ENCODE measurements at regions not wholly inside any gene's neighbourhood (a gene's known extent, or its start where the extent isn't known, plus 50 kb on each side); places are given as distances from the start of the nearest gene placed in this dataset.

DNA sequence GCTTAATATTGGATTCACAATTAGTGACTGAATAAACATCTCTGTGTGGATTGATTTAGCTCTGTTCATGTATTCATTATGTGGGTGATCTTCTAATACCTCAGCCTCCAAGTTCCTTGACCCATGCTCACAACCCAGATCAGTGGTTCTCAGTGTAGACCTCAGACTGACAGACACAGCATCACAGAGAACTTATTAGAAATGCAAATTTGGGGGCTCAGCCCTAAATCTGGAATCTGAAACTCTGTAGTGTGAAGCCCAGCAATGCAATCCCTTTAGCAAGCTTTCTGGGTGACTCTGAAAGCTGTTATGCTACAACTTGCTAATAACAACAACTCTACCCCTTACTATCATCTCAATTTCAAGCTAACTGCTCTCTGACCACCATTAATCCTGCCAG lies 273.1 kb upstream of the FANCL start:
- no peaks in the 10 kb centered on the region for H3K79me2 ChIP-seq (ENCODE audit: insufficient read depth, low read length)
- H3K27ac ChIP-seq (ENCODE audit: low read length) = no peak overlapping the region
- H2AFZ ChIP-seq (ENCODE audit: low read depth, low read length) = no peak overlapping the region
- no peaks in the 10 kb centered on the region for H4K20me1 ChIP-seq (ENCODE audit: insufficient read depth, low read length)
- no peak overlapping the region for H3K4me3 ChIP-seq (ENCODE audit: low read depth in 1 of 2, low read length in 2 of 2)
- peaks cover 16% of the 10 kb centered on the region for H3K4me1 ChIP-seq (ENCODE audit: insufficient read depth, low read length)
- no peaks in the 10 kb centered on the region for H3K9me3 ChIP-seq (ENCODE audit: insufficient read depth, low read length, severe bottlenecking)
- no peak overlapping the region for H3K4me2 ChIP-seq (ENCODE audit: insufficient read depth, low read length)
- TF ChIP-seq, protein P1, sequence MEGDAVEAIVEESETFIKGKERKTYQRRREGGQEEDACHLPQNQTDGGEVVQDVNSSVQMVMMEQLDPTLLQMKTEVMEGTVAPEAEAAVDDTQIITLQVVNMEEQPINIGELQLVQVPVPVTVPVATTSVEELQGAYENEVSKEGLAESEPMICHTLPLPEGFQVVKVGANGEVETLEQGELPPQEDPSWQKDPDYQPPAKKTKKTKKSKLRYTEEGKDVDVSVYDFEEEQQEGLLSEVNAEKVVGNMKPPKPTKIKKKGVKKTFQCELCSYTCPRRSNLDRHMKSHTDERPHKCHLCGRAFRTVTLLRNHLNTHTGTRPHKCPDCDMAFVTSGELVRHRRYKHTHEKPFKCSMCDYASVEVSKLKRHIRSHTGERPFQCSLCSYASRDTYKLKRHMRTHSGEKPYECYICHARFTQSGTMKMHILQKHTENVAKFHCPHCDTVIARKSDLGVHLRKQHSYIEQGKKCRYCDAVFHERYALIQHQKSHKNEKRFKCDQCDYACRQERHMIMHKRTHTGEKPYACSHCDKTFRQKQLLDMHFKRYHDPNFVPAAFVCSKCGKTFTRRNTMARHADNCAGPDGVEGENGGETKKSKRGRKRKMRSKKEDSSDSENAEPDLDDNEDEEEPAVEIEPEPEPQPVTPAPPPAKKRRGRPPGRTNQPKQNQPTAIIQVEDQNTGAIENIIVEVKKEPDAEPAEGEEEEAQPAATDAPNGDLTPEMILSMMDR (IDR thresholded peaks at IDR 0.05; ENCODE audit: borderline replicate concordance, extremely low read depth, low read length, poor library complexity, severe bottlenecking) = no peak
- TF ChIP-seq EZH2 (IDR thresholded peaks at IDR 0.05; ENCODE audit: borderline replicate concordance, low read depth, low read length, severe bottlenecking) = no peak
- no peak for ATAC-seq (ENCODE audit: insufficient read depth, low read depth)
- H3K27me3 ChIP-seq (ENCODE audit: insufficient read depth, low read length, poor library complexity) = no peaks in the 10 kb centered on the region
- no peak for DNase-seq
- no peak overlapping the region for H3K9ac ChIP-seq (ENCODE audit: low read depth, low read length)
- no peaks in the 10 kb centered on the region for H3K36me3 ChIP-seq (ENCODE audit: insufficient read depth, low read length)

DNA sequence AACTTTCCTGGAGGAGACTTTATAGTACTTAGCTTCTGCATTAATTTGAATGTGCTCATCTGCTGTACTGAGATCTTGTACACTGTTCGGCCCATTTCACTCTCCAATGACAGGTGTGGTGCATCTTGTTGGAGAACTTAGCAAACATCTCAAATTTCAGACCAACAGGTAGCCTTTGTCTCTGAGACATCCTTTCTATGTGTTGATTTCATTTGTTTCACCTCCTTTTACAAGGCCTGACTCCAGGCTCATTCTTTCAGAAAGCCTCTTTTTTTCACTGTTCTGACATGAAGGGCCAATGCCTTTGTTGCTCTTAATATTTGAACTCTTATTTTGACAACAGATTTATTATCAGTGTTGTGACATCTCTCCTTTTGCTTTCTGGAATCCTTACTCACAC lies 271.8 kb upstream of the FANCL start:
- no peaks in the 10 kb centered on the region for H3K9me3 ChIP-seq (ENCODE audit: insufficient read depth, low read length, severe bottlenecking)
- DNase-seq (no peak), ATAC-seq (ENCODE audit: insufficient read depth, low read depth) (no peak)
- no peaks in the 10 kb centered on the region for H4K20me1 ChIP-seq (ENCODE audit: insufficient read depth, low read length)
- H3K27ac ChIP-seq (ENCODE audit: low read length) = no peak overlapping the region
- TF ChIP-seq, protein P1 (IDR thresholded peaks at IDR 0.05; ENCODE audit: borderline replicate concordance, extremely low read depth, low read length, poor library complexity, severe bottlenecking) = no peak
- TF ChIP-seq EZH2 (IDR thresholded peaks at IDR 0.05; ENCODE audit: borderline replicate concordance, low read depth, low read length, severe bottlenecking) = no peak
- peaks cover 16% of the 10 kb centered on the region for H3K4me1 ChIP-seq (ENCODE audit: insufficient read depth, low read length)
- no peak overlapping the region for H2AFZ ChIP-seq (ENCODE audit: low read depth, low read length)
- H3K36me3 ChIP-seq (ENCODE audit: insufficient read depth, low read length) = no peaks in the 10 kb centered on the region
- no peak overlapping the region for H3K9ac ChIP-seq (ENCODE audit: low read depth, low read length)
- no peak overlapping the region for H3K4me3 ChIP-seq (ENCODE audit: low read depth in 1 of 2, low read length in 2 of 2)
- H3K79me2 ChIP-seq (ENCODE audit: insufficient read depth, low read length) = no peaks in the 10 kb centered on the region
- H3K27me3 ChIP-seq (ENCODE audit: insufficient read depth, low read length, poor library complexity) = no peaks in the 10 kb centered on the region
- no peak overlapping the region for H3K4me2 ChIP-seq (ENCODE audit: insufficient read depth, low read length)

DNA sequence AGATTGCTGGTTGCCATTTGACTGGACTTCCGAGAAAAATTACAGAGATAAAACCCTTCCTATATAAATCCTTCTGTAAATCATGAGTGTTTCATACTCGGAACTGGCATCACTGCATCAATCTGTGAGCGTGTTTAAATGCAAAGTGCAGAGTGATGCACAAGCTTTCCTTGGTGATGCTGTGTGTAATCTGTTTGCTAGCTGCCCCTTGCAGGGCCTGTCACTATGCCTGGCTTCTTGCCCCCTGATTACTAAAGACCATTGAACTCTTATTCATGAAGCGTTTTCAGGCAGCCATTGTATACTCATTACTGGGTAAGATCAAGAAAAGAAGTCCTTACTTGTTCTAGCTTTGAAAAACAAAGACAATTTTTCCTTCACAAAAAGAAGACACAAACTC lies 266.9 kb upstream of the FANCL start:
- no peaks in the 10 kb centered on the region for H3K9me3 ChIP-seq (ENCODE audit: insufficient read depth, low read length, severe bottlenecking)
- H3K27me3 ChIP-seq (ENCODE audit: insufficient read depth, low read length, poor library complexity) = no peaks in the 10 kb centered on the region
- no peak overlapping the region for H3K4me2 ChIP-seq (ENCODE audit: insufficient read depth, low read length)
- ATAC-seq (ENCODE audit: insufficient read depth, low read depth) = no peak
- no peaks in the 10 kb centered on the region for H4K20me1 ChIP-seq (ENCODE audit: insufficient read depth, low read length)
- no peak overlapping the region for H3K27ac ChIP-seq (ENCODE audit: low read length)
- TF ChIP-seq EZH2 (IDR thresholded peaks at IDR 0.05; ENCODE audit: borderline replicate concordance, low read depth, low read length, severe bottlenecking) = no peak
- TF ChIP-seq, protein P1 (IDR thresholded peaks at IDR 0.05; ENCODE audit: borderline replicate concordance, extremely low read depth, low read length, poor library complexity, severe bottlenecking) = no peak
- H3K4me3 ChIP-seq (ENCODE audit: low read depth in 1 of 2, low read length in 2 of 2) = no peak overlapping the region
- no peak overlapping the region for H3K9ac ChIP-seq (ENCODE audit: low read depth, low read length)
- no peaks in the 10 kb centered on the region for H3K79me2 ChIP-seq (ENCODE audit: insufficient read depth, low read length)
- H3K36me3 ChIP-seq (ENCODE audit: insufficient read depth, low read length) = no peaks in the 10 kb centered on the region
- H3K4me1 ChIP-seq (ENCODE audit: insufficient read depth, low read length) = no peaks in the 10 kb centered on the region
- DNase-seq = no peak
- no peak overlapping the region for H2AFZ ChIP-seq (ENCODE audit: low read depth, low read length)

DNA sequence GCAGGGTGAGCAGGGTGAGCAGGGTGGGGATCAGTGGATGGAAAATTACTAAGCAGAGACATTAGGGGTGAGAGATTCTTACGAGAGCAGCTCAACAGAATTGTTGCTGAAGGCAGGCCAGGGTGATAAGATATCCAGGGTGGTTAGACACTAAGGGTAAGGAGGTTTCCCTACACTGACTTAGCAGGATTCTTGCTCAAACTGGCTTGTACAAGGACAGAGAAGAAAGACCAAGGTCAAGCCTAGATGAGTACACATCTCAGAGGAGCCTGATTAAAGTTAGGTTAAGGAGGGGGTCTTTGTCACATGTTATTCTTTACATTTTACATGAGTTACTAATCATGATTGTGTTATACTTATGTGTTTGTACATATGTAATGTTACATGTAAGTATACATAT lies 262.8 kb upstream of the FANCL start:
- Histone ChIP-seq H3K9me3 (ENCODE audit: insufficient read depth, low read length, severe bottlenecking) (no peaks in the 10 kb centered on the region), H3K27ac (ENCODE audit: low read length) (no peak overlapping the region), H3K36me3 (ENCODE audit: insufficient read depth, low read length) (no peaks in the 10 kb centered on the region), H4K20me1 (ENCODE audit: insufficient read depth, low read length) (no peaks in the 10 kb centered on the region), H3K79me2 (ENCODE audit: insufficient read depth, low read length) (no peaks in the 10 kb centered on the region), H3K9ac (ENCODE audit: low read depth, low read length) (no peak overlapping the region), H2AFZ (ENCODE audit: low read depth, low read length) (no peak overlapping the region), H3K4me3 (ENCODE audit: low read depth in 1 of 2, low read length in 2 of 2) (no peak overlapping the region), H3K27me3 (ENCODE audit: insufficient read depth, low read length, poor library complexity) (peaks cover 6% of the 10 kb centered on the region), H3K4me1 (ENCODE audit: insufficient read depth, low read length) (no peaks in the 10 kb centered on the region), H3K4me2 (ENCODE audit: insufficient read depth, low read length) (no peak overlapping the region)
- DNase-seq (no peak), ATAC-seq (ENCODE audit: insufficient read depth, low read depth) (no peak)
- TF ChIP-seq EZH2 (IDR thresholded peaks at IDR 0.05; ENCODE audit: borderline replicate concordance, low read depth, low read length, severe bottlenecking) = no peak
- TF ChIP-seq, protein P1 (IDR thresholded peaks at IDR 0.05; ENCODE audit: borderline replicate concordance, extremely low read depth, low read length, poor library complexity, severe bottlenecking) = no peak
